GM06990 (cell line): ENCODE measurements at regions not wholly inside any gene's neighbourhood (a gene's known extent, or its start where the extent isn't known, plus 50 kb on each side); places are given as distances from the start of the nearest gene placed in this dataset.

Experiments used
- DNase-seq: peaks from one replicate; pipeline ENCODE4 v3.0.0-alpha.2; 2011; ENCODE audit not compliant: insufficient read length; ENCODE audit errors: extremely low read depth
- H3K27me3 ChIP-seq: replicated peaks from 2 replicates; pipeline ENCODE4 v1.6.0; 2011; ENCODE audit warnings: low read length; ENCODE audit not compliant: control insufficient read depth, insufficient read depth
- H3K36me3 ChIP-seq: 2 replicates; pipeline ENCODE4 v1.5.1; 2011; ENCODE audit warnings: low read length; ENCODE audit not compliant: control insufficient read depth, insufficient read depth
- H3K4me3 ChIP-seq: replicated peaks from 2 replicates; pipeline ENCODE4 v1.5.1; 2011; ENCODE audit warnings: low read depth, mild to moderate bottlenecking, control low read depth, low read length
- TF ChIP-seq, protein P1 (sequence below): IDR thresholded peaks from 2 replicates; pipeline ENCODE4 v1.5.1; 2011; ENCODE audit warnings: low read length, control low read depth, mild to moderate bottlenecking, inconsistent platforms; ENCODE audit not compliant: insufficient read depth, poor library complexity, severe bottlenecking

DNA sequence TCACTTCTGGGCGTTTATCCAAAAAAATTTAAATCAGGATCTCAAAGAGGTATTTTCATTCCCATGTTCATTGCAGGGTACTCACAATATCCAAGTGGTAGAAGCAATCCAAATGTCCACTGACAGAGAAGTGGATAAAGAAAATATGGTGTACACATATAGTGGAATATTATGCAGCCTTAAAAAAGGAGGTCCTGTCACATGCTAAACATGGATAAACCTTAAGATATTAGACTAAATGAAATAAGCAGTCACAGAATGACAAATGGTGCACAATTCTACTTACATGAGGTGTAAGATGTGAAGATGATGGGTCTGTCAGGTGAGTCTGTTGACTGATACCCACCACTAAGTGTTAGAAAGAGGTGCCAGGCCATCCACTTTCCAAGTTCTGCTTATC lies 140.6 kb downstream of the THNSL2 start:
- no peak for DNase-seq
- Histone ChIP-seq H3K27me3 (no peaks in the 10 kb centered on the region), H3K4me3 (no peak overlapping the region), H3K36me3 (no peaks in the 10 kb centered on the region)
- TF ChIP-seq, protein P1, sequence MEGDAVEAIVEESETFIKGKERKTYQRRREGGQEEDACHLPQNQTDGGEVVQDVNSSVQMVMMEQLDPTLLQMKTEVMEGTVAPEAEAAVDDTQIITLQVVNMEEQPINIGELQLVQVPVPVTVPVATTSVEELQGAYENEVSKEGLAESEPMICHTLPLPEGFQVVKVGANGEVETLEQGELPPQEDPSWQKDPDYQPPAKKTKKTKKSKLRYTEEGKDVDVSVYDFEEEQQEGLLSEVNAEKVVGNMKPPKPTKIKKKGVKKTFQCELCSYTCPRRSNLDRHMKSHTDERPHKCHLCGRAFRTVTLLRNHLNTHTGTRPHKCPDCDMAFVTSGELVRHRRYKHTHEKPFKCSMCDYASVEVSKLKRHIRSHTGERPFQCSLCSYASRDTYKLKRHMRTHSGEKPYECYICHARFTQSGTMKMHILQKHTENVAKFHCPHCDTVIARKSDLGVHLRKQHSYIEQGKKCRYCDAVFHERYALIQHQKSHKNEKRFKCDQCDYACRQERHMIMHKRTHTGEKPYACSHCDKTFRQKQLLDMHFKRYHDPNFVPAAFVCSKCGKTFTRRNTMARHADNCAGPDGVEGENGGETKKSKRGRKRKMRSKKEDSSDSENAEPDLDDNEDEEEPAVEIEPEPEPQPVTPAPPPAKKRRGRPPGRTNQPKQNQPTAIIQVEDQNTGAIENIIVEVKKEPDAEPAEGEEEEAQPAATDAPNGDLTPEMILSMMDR: no peak

DNA sequence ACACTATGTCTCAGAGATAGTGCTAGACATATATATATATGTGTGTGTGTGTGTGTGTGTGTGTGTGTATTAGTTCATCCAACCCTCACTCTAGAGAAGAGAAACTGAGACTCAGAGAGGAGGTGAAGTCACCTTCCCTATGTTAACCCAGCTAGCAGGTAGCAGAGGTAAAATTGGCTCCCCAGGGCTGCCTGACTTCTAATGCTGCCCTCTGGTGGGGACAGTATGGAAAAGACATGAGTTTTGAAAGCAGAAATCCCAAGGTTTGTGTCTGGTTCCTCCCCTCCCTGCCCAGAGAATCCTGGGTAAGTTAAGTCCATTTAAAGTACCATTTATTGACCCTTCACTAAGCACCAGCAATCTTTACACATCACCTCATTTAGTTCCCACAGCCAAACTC lies 137.7 kb downstream of the THNSL2 start:
- no peaks in the 10 kb centered on the region for H3K27me3 ChIP-seq
- H3K4me3 ChIP-seq: no peak overlapping the region
- H3K36me3 ChIP-seq: no peaks in the 10 kb centered on the region
- TF ChIP-seq, protein P1: peak; percentile 51
- DNase-seq: no peak

DNA sequence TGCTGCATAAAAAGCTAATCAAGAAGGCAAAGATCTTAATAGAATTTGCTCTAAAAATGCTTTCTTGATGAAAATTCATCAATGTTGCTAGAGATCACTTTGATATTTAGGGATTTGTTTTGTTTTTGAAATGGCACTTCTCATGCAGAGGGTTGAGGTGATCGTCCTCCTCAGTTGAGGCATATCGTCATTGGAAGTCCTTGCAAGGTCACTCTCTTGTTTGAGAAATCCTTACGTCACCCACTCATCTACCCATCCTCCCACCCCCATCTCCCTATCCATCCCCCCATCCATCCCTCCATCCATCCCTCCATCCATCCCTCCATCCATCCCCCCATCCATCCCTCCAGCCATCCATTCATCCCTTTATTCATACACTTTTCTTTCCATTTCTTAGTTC lies 133.7 kb downstream of the THNSL2 start:
- no peak for DNase-seq
- TF ChIP-seq, protein P1: no peak
- H3K36me3 ChIP-seq: no peaks in the 10 kb centered on the region
- H3K27me3 ChIP-seq: no peaks in the 10 kb centered on the region
- H3K4me3 ChIP-seq: no peak overlapping the region

DNA sequence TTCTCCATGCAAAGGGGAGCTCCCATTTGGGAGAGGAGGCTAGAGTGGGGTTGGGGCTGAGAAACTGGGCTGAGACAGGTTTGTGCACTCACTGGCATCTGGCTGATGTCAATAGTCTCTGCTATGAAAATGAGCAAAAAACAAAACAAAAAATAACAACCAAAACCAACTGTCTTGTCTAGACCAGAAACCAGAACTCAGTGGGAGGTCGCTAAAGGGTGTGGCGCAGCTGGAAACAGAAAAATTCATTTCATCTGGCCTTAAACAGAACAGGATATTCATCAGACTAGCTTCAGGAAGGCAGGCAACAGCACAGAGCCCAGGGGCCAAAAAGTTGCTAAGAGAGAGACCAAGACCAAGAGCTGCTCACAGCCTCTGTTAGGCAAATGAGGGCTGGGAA lies 126.1 kb downstream of the THNSL2 start:
- Histone ChIP-seq H3K4me3 (no peak overlapping the region), H3K36me3 (no peaks in the 10 kb centered on the region), H3K27me3 (no peaks in the 10 kb centered on the region)
- no peak for DNase-seq
- TF ChIP-seq, protein P1: no peak

DNA sequence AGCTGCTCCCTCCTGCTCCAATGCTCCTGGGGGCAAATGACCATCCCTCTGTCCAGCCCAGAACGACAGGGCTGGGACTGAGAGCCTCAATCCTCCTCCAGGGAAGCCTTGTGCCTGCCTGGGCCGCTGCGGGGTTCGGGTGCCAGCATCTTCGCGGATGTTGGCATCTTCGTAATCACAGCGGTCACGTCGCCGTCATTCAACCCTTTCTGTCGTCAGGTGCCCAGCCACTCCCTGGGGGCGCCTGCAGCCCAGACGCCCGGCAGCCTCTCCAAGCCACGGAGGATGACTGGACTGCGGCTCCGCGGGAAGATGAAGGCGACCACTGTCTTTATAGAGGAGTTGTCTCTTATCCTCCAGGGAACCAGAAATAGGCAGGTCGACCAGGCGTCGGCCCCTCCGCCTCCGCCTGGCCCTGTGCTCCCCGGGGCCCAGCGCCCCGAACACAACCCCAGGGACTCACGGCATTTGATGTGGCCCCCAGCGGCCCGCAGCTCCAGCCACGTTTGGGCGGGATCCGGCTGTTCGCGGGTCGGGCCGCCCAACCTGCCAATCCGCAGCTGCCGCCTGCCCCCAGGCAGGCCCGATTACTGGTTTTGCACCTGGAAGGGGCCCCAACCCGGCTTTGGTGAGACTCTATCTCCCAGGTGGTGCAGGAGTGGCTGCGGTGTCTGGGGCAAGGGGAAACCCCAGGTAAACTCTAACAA lies 113.9 kb downstream of the THNSL2 start:
- no peak for DNase-seq
- no peaks in the 10 kb centered on the region for H3K27me3 ChIP-seq
- no peaks in the 10 kb centered on the region for H3K36me3 ChIP-seq
- H3K4me3 ChIP-seq: no peak overlapping the region
- TF ChIP-seq, protein P1: no peak
